T-helper 1 cell treated with Interleukin-12 subunit alpha and Interleukin-12 subunit beta and Interleukin-4 antibody, amounts not matched to agents 30 μg/mL and 1 μg/mL, for 36 hours (primary cell): ENCODE measurements at regions not wholly inside any gene's neighbourhood (a gene's known extent, or its start where the extent isn't known, plus 50 kb on each side); places are given as distances from the start of the nearest gene placed in this dataset.
A peak's percentile ranks its signal among the peaks of the same experiment; 100 is the strongest.
"Not testable (repeated sequence)": the region's sequence is repeated elsewhere in the genome, so short reads cannot be mapped to it uniquely, and the experiment has no call there.

Experiments used
- H3K27ac Mint-ChIP-seq: one replicate; pipeline ENCODE4 v1.8.0; 2021; ENCODE audit warnings: mild to moderate bottlenecking, mixed read lengths
- H3K27me3 Mint-ChIP-seq: one replicate; pipeline ENCODE4 v1.8.0; 2021; ENCODE audit warnings: low read depth, mixed read lengths
- H3K36me3 Mint-ChIP-seq: one replicate; pipeline ENCODE4 v1.8.0; 2021; ENCODE audit warnings: low read depth, mixed read lengths
- H3K4me1 Mint-ChIP-seq: one replicate; pipeline ENCODE4 v1.8.0; 2021; ENCODE audit warnings: low read depth, mixed read lengths
- H3K4me3 Mint-ChIP-seq: one replicate; pipeline ENCODE4 v1.8.0; 2021; ENCODE audit warnings: mild to moderate bottlenecking, moderate library complexity, mixed read lengths
- H3K9me3 Mint-ChIP-seq: one replicate; pipeline ENCODE4 v1.8.0; 2021; ENCODE audit warnings: mixed read lengths

- Mint-ChIP-seq H3K36me3 (peaks cover 5% of the 10 kb centered on the region), H3K4me1 (peaks cover 20% of the 10 kb centered on the region), H3K27ac (no peak overlapping the region), H3K9me3 (peaks cover 6% of the 10 kb centered on the region), H3K27me3 (no peaks in the 10 kb centered on the region), H3K4me3 (no peak overlapping the region)
Observed at GRCh38 chr9:20255052-20255451, 367.2 kb downstream of the MLLT3 start.

DNA sequence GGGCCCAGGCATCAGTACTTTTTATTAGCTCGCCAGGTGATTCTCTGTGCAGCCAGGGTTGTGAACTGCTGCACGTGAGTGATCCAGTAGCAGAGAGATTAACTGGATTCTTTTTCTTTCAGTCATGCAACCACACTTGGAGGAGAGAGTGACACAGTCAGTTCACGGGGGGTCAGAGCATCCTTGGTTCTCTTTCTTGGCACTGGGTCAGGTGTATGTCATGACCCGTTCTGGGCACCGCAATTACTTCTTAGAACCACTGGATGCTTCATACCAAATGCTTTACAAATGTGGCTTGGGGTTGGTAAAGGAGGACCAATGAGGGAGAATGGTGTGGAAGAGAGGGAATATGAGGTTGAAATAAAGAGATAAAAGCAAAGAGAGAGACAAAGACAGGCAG is 368.7 kb downstream of the MLLT3 start:
- Mint-ChIP-seq H3K9me3 (peaks cover 7% of the 10 kb centered on the region), H3K4me1 (peaks cover 20% of the 10 kb centered on the region), H3K27me3 (no peaks in the 10 kb centered on the region), H3K36me3 (peaks cover 4% of the 10 kb centered on the region), H3K4me3 (no peak overlapping the region), H3K27ac (peak overlapping the region; percentile 4)

DNA sequence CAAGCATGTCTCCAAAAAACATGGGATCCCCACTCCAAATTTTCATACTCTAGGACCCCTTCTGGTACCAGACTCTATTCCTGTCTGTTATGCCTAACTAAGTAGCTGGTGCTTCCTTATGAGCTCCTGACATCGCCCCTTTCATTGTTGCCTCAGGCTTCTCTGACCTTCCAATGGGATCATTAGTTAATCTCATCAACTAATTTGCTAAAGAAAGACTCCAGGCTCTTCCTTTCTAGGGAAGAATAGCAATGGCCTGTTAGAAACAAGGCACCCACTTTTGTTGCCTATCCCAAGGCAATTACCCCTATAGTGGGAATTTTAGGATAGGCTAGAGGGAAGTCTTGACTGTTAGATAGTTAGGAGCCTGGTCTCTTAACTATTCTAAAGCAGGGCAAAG is 369.5 kb downstream of the MLLT3 start:
- H3K27me3 Mint-ChIP-seq, result no peaks in the 10 kb centered on the region
- no peak overlapping the region for H3K4me3 Mint-ChIP-seq
- peaks cover 11% of the 10 kb centered on the region for H3K9me3 Mint-ChIP-seq
- peaks cover 20% of the 10 kb centered on the region for H3K4me1 Mint-ChIP-seq
- H3K36me3 Mint-ChIP-seq, result peaks cover 3% of the 10 kb centered on the region
- H3K27ac Mint-ChIP-seq, result no peak overlapping the region

GRCh38 chr9:20250791-20251190 is 371.5 kb downstream of the MLLT3 start:
- Mint-ChIP-seq H3K4me3 (no peak overlapping the region), H3K9me3 (peaks cover 11% of the 10 kb centered on the region), H3K27ac (no peak overlapping the region), H3K27me3 (no peaks in the 10 kb centered on the region), H3K36me3 (no peaks in the 10 kb centered on the region), H3K4me1 (peaks cover 18% of the 10 kb centered on the region)

GRCh38 chr9:20244271-20244670 is 378.0 kb downstream of the MLLT3 start:
- Mint-ChIP-seq H3K9me3 (peaks cover 11% of the 10 kb centered on the region), H3K27me3 (no peaks in the 10 kb centered on the region), H3K27ac (no peak overlapping the region), H3K4me1 (peaks cover 54% of the 10 kb centered on the region), H3K36me3 (peaks cover 9% of the 10 kb centered on the region), H3K4me3 (no peak overlapping the region)

- peaks cover 9% of the 10 kb centered on the region for H3K36me3 Mint-ChIP-seq
- H3K9me3 Mint-ChIP-seq, result peaks cover 7% of the 10 kb centered on the region
- no peak overlapping the region for H3K4me3 Mint-ChIP-seq
- no peak overlapping the region for H3K27ac Mint-ChIP-seq
- H3K4me1 Mint-ChIP-seq, result peaks cover 54% of the 10 kb centered on the region
- no peaks in the 10 kb centered on the region for H3K27me3 Mint-ChIP-seq
Observed at GRCh38 chr9:20243841-20244240, 378.5 kb downstream of the MLLT3 start.

DNA sequence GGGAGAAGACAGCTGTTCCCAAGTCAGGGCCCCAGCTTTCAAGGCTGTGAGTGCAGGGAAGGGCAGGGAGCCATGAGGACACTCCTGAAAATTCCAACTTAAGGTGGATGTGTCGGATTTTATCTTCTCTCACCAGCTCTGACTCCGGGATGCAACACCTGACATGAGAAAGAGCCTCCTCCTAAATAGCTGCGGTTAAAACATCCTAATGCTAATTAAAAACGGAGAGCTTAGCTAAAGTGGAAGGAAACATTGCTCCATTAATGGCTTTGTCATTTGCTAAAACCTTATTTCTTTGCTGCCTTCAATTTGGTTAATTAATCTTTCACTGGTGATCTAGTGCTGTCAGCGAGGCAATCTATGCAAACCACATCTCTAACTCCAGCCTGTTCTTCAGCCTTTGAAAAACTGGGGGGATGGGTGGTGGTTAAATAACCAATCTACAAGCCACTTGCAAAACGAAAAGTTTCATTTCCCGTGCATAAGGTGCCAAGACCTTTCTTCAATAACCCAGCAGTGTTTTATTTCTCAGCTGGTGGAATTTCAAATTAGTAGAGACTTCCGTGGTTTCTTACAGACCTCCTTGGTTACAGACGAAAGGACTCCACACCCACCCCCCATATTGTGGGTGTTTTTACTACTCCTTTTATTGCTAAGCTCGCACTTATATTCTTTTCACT is 379.6 kb downstream of the MLLT3 start:
- no peaks in the 10 kb centered on the region for H3K9me3 Mint-ChIP-seq
- H3K27me3 Mint-ChIP-seq, result no peaks in the 10 kb centered on the region
- peaks cover 57% of the 10 kb centered on the region for H3K4me1 Mint-ChIP-seq
- H3K27ac Mint-ChIP-seq, result peak overlapping the region; percentile 73
- peaks cover 9% of the 10 kb centered on the region for H3K36me3 Mint-ChIP-seq
- H3K4me3 Mint-ChIP-seq, result peak overlapping the region; percentile 36

- H3K36me3 Mint-ChIP-seq, result peaks cover 11% of the 10 kb centered on the region
- H3K4me1 Mint-ChIP-seq, result peaks cover 52% of the 10 kb centered on the region
- no peaks in the 10 kb centered on the region for H3K27me3 Mint-ChIP-seq
- H3K4me3 Mint-ChIP-seq, result no peak overlapping the region
- H3K27ac Mint-ChIP-seq, result no peak overlapping the region
- no peaks in the 10 kb centered on the region for H3K9me3 Mint-ChIP-seq
Observed at GRCh38 chr9:20240498-20240897, 381.8 kb downstream of the MLLT3 start.

DNA sequence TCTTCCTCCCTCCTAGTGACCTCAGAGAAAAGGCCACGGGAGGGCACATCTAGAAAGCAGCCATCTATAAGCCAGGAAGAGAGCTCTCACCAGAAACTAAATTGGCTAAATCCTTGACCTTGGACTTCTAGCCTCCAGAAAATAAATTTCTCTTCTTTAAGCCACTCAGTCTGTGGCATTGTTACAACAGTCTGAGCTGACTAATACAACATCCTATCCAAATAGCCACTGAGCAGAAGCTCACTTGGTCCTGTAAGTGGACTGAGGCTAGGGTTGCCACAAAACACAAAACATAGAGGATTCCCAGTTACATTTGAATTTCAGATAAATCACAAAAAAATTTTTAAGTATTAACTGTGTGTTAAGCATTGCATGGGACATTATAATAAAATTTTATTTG is 383.4 kb downstream of the MLLT3 start:
- no peak overlapping the region for H3K27ac Mint-ChIP-seq
- peaks cover 47% of the 10 kb centered on the region for H3K4me1 Mint-ChIP-seq
- peaks cover 10% of the 10 kb centered on the region for H3K36me3 Mint-ChIP-seq
- H3K9me3 Mint-ChIP-seq, result peaks cover 6% of the 10 kb centered on the region
- H3K27me3 Mint-ChIP-seq, result no peaks in the 10 kb centered on the region
- no peak overlapping the region for H3K4me3 Mint-ChIP-seq

DNA sequence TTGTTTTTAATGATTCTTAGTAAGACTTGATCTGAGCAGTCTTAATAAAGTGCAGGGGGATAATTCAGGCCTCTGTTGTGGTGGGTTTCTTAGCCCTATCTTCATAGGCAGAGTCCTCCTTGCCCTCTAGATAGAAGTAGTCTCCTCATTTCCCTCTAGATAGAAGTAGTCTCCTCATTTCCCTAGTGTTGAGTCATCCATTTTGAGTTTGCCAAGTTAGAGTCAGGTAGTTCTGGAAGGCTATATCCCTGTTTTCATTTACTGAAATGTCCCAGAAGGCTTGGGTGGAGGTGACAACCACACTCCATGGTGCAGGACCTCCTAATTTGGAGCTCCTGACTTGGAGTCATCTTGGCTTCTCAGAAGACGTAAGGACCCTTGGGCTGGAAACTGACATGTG is 384.6 kb downstream of the MLLT3 start:
- H3K36me3 Mint-ChIP-seq, result peaks cover 12% of the 10 kb centered on the region

DNA sequence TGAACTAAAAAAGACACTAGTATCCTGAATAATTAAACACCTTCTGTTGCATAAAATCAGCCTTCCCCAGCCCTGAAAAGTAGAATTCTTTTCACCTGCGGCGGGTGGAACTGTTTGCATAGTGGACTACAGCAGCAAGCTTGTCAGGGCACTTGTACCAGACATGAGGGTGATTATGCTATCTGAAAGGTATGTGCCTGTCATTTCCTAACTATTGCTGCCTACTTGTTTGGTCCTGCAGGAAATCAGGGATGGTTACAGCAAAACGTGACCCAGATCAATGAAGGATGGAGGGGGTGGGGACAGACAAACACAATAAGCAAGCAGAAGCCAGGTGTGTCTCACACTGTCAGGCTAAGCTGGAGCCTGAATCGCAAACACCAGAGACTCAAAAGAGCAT is 385.6 kb downstream of the MLLT3 start:
- H3K9me3 Mint-ChIP-seq, result peaks cover 17% of the 10 kb centered on the region
- peaks cover 13% of the 10 kb centered on the region for H3K36me3 Mint-ChIP-seq
- H3K4me1 Mint-ChIP-seq, result peaks cover 27% of the 10 kb centered on the region
- H3K4me3 Mint-ChIP-seq, result no peak overlapping the region
- H3K27me3 Mint-ChIP-seq, result no peaks in the 10 kb centered on the region
- H3K27ac Mint-ChIP-seq, result no peak overlapping the region

More for the DNA sequence above, 384.6 kb downstream of the MLLT3 start:
- peaks cover 37% of the 10 kb centered on the region for H3K4me1 Mint-ChIP-seq
- H3K27me3 Mint-ChIP-seq, result no peaks in the 10 kb centered on the region
- no peak overlapping the region for H3K27ac Mint-ChIP-seq
- no peak overlapping the region for H3K4me3 Mint-ChIP-seq
- H3K9me3 Mint-ChIP-seq, result peaks cover 12% of the 10 kb centered on the region

DNA sequence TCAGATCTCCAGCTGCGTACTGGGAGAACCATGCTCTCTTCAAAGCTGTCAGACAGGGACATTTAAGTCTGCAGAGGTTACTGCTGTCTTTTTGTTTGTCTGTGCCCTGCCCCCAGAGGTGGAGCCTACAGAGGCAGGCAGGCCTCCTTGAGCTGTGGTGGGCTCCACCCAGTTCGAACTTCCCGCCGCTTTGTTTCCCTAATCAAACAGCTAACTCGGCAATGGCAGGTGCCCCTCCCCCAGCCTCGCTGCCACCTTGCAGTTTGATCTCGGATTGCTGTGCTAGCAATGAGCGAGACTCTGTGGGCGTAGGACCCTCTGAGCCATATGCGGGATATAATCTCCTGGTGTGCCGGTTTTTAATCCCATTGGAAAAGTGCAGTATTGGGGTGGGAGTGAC is 387.1 kb downstream of the MLLT3 start:
- peaks cover 28% of the 10 kb centered on the region for H3K9me3 Mint-ChIP-seq
- H3K36me3 Mint-ChIP-seq, result peaks cover 18% of the 10 kb centered on the region
- H3K4me1 Mint-ChIP-seq, result peaks cover 13% of the 10 kb centered on the region
- not testable (repeated sequence) for H3K27me3 Mint-ChIP-seq, H3K4me3 Mint-ChIP-seq, H3K27ac Mint-ChIP-seq

GRCh38 chr9:20228096-20228495 is 394.2 kb downstream of the MLLT3 start:
- Mint-ChIP-seq H3K4me3 (no peak overlapping the region), H3K4me1 (peaks cover 27% of the 10 kb centered on the region), H3K36me3 (peaks cover 8% of the 10 kb centered on the region), H3K27me3 (no peaks in the 10 kb centered on the region), H3K9me3 (peaks cover 19% of the 10 kb centered on the region), H3K27ac (no peak overlapping the region)

DNA sequence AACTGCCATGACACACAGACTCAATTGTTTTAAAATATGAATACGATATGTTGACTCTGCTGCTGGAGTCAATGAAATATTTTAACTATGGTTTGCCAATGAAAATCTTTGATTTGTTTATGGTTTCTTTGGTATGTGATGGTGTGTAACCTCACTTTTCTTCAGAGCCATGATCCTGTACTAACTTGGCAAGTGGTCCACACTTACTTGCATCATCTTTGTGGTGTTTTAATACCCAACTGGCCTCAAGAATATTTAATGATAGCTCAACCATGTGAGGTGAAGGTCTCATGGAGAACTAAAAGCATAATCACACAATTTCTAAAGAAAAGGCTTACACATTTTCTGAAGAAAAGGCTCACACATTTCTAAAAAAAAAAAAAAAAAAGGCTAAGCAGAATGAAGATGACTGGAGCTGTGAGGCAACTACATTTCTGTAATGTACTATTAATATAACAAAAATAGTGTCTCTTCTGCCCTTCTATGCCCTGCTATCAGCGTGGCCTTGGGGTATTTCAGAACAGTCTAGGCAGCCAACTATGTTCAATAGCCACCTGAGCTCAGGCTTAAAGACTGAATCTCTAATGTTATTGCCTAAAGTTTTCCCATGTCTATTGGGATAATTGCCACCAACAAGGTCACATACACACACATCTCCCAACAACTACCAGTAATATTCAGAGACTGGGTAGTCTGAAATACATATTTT is 395.0 kb downstream of the MLLT3 start:
- Mint-ChIP-seq H3K9me3 (peaks cover 14% of the 10 kb centered on the region), H3K36me3 (peaks cover 6% of the 10 kb centered on the region), H3K4me3 (no peak overlapping the region), H3K27me3 (no peaks in the 10 kb centered on the region), H3K4me1 (peaks cover 27% of the 10 kb centered on the region), H3K27ac (no peak overlapping the region)

DNA sequence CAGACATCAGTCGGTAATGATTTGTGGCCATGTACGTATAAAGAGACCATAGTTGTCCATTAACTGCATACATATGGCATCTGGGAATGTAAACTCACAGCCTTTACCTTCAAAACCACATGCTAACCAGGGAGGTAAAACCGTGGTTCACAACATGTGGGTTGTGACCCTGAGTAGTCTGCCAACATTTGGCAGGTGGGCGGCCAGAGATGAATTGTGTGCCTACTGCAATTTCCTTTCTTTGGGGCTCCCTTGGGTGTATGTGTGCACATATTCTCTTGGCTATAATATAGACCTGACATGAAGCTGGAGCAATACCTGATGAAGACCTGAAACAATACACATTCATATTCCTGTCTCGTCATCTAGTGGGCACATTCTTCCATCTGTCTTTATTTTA is 396.0 kb downstream of the MLLT3 start:
- peaks cover 9% of the 10 kb centered on the region for H3K9me3 Mint-ChIP-seq
- H3K36me3 Mint-ChIP-seq, result peaks cover 6% of the 10 kb centered on the region
- no peaks in the 10 kb centered on the region for H3K27me3 Mint-ChIP-seq
- H3K4me3 Mint-ChIP-seq, result no peak overlapping the region
- H3K4me1 Mint-ChIP-seq, result peaks cover 30% of the 10 kb centered on the region
- no peak overlapping the region for H3K27ac Mint-ChIP-seq
